ENCODE measurements at regions not wholly inside any gene's neighbourhood (a gene's known extent, or its start where the extent isn't known, plus 50 kb on each side); places are given as distances from the start of the nearest gene placed in this dataset.

DNA sequence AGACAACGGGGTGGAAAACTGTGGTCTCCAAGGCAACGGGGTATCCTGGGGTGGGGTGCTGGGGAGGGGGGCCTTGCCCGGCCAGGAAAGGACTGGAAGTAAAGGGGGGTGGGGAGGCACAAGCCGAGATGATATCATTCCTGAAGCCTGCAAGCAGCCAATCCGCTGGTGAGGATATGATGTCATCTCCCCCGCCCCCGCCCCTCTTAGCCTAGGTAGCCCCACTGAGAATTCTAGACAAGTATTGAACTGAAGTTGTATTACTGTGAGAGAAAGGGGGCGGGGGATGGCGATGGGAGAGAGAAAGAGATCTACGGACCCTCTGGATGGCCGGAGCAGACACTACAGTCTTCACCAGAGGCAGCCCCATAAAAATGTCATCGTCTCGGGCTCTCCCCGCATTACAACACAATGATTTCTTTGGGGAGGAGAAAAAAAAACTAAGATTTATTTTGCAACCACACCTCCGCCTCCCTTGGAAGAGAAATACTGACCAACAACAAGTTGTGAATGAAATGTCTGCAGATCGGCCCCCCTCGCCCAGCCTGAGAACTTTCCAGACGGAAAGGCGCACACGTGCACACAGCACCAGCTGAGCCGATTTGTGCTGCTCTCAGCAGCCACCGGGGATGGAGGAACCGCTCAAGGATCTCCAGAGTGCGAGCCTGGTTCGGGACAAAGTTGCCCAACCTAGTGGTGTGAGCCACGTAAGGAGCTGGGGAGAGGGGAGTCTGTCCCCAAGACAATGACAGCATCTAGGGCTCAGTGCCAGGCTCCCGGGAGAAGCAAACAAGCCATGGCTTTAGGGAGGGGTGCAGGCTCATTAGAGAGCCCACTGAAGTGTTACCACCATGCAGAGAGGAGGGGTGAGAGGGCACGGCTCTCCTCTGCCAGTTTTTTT, 222.1 kb downstream of the SOX9 start:
- DNase-seq (ENCODE audit: low spot score): no peak

DNA sequence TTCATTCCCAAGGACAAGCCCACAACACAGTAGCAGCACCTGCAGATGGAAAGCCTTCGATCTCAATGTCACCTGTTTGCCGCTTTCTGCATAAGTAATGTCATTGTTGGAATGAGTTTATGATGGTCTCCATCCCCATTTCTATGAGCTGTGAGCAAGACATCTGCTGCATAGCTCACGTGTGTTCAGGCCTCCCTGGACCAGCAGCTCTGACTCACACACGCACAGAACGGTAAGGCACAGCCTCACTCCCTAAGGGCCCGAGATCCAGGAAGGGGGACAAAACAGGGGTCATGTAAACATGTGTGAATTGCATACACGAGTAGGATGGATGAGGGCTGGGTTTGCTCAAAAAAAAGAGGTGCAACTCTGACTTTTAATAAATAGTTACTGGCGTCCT, 223.1 kb downstream of the SOX9 start:
- no peak for DNase-seq (ENCODE audit: low spot score)

DNA sequence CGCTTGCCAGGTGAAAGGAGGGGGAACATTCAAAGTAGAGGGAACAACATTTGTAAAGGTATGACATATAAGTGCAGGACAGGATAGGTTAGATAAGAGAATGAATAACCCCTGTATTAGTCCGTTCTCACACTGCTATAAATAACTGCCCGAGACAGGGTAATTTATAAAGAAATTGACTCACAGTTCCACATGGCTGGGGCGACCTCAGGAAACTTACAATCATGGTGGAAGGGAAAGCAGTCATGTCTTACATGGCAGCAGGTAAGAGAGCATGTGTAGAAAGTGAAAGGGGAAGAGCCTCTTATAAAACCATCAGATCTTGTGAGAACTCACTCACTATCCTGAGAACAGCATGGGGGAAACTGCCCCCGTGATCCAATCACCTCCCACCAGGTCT, 223.8 kb downstream of the SOX9 start:
- no peak for DNase-seq (ENCODE audit: low spot score)

DNA sequence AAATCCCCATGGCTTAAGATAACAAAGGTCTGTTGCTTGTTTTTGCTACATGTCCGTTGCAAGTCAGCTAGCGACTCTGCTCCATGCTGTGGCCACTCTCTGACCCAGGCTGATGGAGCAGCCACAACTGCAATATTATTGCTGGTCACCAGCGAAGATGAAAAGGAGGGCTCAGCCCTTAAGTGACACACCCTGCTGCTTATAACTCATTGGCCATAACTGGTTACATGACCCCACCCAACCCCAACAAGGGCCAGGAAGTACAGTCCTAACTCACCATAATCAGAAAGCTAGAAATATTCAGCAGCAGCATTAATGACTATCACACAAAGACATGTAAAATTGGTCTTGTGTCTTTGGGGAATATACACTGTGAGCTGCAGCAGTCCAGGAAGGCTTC, 224.3 kb downstream of the SOX9 start:
- no peak for DNase-seq (ENCODE audit: low spot score)

DNA sequence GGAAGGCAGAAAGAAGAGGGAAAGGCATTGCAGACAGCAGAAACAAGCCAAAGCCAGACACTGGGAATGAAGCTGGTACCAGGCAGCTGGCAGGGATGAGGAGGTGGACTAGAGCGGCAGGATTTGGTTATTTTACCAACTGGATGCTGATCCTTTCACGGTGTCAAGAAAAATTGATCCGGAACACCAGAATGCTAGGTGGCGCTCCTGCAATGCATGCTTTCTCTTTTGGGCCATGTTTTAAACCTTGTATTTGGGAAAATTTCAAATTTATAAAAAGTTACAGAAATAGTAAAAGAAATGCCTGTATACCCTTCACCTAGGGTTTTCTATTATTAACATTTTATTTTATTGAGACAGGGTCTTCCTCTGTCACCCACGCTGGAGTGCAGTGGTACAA, 224.7 kb downstream of the SOX9 start:
- no peak for DNase-seq (ENCODE audit: low spot score)

DNA sequence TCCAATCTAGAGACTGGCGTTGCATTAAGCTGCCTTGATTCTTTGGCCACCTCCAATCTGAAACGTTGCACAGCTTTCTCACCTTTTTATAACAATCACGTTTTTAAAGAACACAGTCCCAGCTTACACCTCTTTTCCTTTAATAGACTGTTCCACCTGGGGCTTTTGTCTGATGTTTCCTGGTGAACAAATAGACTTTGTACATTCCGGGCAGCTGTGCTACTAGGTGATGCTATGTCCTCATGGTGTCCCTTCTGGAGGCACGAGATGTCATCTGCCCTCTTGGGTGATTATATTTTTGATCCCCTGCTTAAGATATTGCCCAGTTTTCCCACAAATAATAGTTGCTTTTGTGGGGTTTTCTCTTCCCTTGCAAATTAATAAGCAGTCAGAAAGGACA, 225.5 kb downstream of the SOX9 start:
- no peak for DNase-seq (ENCODE audit: low spot score)

DNA sequence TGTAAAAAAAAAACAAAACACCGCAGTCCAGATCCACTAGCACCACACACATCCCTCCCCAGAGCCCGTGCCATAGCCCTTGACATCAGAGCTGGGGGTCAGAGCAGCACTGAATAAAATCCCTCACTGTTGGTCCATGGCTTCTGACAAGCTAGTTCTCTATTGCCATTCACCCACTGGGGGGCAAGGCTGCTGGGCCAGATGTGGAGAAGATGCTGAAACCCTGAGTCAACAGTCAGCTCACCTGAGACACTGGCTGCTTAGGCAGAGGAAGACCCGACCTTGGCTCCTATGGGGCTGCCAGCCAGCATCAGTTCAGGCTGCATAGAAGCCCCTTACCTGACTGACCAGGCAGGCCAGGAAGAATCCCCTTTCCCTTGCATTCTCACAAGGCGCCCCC, 228.2 kb downstream of the SOX9 start:
- DNase-seq (ENCODE audit: low spot score): no peak

DNA sequence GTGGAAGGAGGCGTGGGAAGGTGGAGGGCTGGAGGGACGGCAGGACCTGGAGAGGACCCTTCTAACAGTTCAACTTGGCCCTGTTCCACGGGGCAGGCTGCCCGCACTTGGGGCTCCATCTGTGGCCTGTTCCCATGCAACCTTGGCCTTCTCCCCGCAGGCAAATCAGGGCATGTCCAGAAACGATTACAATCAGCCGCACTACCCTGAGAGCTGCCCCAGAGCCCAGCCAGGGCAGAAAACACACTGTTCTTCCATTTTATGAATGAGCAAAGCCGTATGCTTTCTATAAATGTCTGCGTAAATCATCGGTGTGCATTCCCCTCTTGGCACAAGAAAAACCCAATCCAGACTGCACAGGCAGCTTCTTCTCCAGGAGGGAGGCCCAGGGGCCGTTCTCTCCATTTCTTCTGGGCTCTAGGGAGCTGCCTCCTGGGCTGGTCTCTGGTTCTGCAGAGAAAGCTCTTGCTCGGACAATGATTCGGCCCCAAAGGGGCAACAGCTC, 228.7 kb downstream of the SOX9 start:
- no peak for DNase-seq (ENCODE audit: low spot score)

DNA sequence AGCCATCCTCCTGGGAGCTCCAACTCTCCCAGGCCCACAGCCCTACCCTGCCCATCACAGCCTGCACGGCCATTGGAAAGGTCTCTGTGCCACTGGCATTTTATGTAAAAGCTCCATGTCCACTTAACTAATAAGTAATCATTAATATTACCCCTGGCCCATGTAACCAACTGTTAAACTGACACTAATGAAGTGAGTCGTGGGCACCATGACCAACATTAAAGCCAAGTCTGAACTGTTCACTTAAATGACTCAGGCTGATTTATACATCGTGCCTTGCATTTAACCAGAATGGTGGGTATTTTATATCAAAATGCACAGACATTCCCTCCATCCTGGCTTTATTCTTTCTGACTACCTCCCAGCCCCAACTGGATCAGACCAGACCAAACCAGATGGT, 229.3 kb downstream of the SOX9 start:
- no peak for DNase-seq (ENCODE audit: low spot score)

DNA sequence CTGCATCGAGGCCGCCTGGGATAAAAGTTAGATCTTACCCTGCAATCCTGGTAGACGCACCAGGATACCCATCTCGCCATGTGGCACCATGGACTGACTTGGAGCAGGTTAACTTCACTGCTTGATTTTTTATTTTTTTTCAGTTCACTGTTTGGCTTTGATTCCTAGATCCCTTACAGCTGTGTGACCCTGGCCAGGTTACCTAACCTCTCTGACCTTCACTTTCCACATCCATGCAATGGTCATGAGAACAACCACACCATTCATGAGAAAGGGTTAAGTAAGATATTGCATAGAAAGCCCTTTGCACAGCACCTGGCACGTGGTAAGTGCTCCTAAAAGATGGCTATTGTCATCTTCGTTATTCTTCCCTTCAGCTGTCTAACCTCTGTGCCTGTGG, 230.5 kb downstream of the SOX9 start:
- no peak for DNase-seq (ENCODE audit: low spot score)

DNA sequence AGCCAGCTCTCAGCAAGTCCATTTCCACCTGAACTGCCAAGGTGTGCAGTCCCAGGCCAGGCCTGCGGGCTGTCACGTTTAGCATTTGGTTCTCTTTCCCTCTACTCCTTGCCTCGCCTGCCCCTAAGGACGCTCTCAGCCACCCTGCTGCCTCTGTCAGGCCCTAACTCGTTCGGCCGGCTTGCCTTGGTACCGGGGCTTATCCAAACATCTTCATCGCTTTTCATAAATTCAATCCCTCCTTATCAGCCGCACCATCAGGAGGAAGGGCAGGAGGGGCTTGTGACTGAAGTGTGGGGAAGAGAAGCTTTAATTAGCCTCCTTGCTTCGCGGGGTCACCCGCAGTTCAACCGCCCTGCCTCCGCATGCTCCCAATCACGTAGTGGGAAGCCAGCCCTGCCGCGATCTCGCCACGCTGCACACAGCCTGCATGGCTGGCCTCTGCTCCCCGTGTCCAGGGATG, 231.1 kb downstream of the SOX9 start:
- DNase-seq (ENCODE audit: low spot score): no peak

DNA sequence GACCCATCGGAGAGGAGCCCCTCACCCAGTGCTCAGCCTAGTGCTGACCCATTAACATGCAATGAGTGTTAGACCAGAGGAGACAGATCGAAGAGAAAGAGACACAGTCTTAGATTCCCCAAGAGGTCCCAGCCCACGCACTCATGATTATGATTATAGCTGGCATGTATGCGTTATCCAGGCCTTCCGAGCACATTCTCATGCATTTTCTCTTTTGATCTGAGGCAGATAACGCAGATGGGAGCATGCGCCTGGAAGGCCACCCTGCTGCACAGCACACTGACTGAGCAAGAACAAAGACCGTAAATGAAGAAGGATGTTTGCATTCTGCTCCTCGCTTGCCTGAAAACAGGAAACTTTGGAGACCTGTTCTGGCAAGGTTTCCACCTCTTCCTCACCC, 232.7 kb downstream of the SOX9 start:
- DNase-seq (ENCODE audit: low spot score): no peak

DNA sequence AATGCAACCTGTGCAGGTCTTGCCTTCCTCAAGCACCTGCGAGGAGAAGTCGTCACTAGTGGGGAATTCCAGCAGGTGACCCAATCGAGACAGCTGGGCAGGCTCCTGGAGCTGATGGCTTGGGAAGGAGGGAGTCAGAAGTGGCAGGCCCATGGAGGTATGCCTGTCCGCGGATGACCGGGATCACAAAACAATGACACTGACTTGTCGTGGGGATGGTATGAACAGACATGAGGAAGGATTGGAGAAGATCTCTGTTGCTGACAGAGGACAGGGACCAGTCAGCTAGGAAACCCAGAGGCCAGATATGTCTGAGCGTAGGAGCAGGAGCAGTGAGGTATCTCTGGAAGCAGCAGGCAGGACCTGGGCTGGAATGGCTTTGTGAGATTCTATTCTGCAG, 233.3 kb downstream of the SOX9 start:
- DNase-seq (ENCODE audit: low spot score): no peak

DNA sequence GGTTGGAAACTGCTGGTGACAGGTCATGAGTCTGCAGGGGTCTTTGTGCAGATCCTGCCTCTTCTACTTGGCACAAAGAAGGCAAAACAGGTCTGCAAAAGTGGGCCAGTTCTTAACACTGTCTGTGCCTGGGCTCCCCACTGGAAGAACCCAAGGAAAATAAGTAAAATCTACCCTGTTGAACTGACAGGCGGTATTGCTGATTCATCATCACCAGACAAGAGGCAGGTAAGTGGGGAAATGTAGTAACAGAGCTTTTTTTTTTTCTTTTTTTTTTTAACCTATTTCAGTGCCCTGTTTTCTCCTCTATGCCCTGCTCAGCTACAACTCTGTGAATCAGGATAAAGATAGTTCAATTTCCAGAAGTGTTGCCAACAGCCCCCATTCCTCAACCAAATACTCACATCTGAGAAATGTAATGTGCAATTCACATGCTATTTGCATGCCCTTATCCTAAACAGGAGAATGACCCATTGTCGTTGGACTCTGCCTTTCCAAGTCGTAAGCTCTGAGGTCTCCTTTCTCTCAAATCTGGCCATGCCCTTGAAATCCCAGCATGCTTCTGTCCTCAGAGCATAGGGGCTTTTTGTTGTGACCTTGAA, 237.0 kb downstream of the SOX9 start:
- DNase-seq (ENCODE audit: low spot score): no peak

DNA sequence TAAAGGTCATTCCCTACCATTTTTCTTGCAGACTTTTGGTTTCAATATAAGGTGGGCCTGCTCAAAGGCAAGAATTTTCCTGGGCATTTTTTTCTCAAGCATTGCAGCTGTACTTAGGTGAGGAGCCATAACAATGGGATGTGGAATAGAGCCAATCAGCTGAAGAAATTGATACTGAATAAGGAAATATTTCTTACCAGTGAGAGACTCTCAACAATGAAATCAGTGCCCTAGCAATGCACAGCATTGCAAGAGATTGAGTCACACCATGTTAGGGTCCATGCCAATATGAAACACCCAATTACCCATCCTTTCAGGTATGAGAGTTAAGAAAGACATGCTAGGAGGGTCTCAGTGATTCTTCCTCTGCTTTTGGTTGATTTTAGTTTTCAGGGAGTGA, 237.6 kb downstream of the SOX9 start:
- DNase-seq (ENCODE audit: low spot score): no peak

DNA sequence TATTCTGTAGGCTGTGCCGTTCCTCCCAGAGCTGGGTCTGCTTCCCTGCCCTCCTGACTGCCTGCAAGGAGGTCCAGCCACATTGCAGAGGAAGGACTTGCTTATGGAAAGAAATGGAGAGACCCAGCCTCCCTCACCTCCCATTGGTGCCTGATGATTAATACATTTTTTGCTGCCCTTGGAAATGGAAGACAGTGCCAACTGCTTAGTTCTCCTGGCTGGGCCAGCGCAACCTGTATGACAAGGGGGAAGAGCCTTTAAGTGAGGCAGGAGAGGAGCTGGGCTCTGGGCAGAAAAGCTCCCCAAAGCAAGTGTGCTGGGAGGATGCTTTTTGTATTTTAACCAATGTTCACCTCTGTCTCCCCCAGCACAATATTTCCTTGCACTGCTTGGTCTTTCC, 238.5 kb downstream of the SOX9 start:
- no peak for DNase-seq (ENCODE audit: low spot score)

DNA sequence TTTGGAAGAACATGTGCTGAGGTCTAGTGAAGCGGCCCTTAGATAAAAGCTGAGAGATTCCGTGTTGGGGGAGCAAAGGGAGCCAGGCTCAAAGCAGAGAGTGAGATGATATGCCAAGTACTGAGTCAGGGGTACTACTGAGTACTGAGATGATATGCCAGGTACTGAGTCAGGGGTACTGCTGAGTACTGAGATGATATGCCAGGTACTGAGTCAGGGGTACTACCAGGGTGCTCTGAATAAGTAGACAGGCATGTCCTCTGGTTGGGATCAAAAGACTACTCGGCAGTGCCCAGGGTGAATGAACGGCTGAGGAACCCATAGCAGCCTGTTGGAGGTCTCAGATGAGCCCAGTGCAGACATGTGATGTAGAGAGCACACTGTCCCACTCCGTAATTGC, 239.0 kb downstream of the SOX9 start:
- no peak for DNase-seq (ENCODE audit: low spot score)

DNA sequence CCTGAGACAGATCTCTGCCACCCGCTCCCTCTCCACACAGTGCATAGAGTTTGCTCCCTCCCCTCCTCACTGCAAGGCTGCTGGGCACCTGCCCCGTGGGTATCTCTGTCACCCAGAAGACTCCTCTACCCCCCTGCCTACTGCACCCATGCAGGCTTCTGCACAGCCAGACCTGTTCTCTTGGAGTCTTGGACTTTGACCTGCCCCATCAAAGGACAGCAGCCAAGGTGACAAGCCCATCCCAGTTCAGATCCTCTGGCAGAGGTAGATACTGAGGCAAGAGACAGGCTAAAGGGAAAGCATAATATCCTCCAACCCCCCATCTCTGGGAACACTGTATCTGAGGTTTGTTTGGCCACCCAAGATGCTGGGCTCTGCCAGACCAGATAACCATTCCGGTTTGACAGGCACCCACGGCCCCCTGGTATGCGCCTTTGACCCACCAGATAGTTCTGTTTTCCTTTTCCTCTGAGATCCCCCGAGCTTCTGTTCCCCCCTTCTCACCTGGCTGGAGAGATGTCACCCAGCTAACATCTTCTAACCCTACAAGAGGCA, 239.6 kb downstream of the SOX9 start:
- DNase-seq (ENCODE audit: low spot score): no peak

DNA sequence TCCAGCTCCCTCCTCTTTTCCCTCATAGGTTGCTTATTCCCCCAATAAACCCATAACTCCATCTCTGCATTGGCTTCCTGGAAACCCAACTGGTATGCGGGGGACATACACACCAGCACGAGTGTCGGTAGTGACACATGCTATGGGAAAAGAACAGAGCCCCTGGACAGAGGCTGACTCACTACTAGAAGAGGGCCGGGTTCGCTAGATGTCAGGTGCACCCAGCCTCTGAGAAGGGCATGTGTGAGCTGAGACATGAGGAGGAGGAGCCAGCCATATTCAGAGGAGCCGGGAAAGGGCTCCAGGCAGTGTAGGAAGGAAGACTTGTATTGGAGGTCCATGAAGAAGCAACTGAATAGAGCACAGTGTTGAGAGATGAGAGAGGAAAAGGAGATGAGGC, 241.1 kb downstream of the SOX9 start:
- DNase-seq (ENCODE audit: low spot score): no peak

DNA sequence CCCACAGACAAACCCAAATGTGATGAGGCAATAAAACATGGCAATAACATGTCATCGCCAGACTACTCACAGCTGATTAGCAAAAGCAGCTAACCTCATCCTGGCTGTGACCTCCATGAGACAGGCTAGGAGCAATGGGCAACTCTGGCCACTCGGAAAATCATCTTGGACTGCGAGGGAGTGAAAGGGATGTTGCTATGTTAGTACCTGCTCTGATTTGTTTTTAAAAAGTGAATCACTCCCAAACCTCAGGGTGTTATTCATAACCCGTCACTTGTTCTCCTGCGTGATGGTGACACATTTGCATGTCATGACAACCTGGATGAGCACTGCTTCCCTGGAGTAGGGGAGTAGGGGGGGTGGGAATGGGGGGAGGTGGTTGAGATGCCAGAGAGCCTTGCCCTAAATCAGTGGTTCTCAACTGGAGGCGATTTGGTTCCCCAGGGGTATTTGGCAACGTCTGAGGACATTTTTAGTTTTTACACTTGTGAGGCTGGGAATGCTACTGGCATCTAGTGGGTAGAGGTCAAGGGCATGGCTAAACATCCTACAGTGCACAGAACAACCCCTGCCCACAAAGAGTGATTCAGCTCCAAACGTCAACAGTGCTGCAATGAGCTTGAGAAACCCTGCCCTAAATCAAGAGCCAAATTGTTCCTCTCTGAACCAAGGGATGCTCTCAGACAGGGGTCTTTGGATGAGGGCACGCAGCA, 241.7 kb downstream of the SOX9 start:
- DNase-seq (ENCODE audit: low spot score): no peak

DNA sequence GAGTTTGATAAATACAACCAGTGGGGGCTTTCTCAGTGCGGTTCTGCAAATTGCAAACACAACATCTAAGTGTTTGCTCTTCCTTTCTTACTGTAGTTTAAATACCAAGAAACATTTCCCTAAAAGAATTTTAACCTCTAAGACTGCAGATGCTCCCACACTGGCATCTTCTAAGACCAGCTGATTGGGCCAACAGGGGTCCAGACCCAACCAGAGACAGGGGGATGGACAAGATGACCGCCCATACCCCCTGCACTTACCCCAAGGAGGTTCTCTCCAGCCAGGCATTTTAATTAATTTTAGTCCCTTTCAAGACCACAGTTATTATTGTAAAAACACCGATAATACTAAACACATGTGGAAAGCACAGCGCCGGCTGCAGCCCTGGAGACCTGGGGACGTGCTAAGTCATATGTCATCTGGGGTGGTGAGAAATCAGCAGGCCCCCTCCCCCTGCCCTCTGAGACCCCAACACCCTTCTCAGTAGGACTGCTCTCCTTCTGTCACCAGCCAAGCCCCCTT, 242.3 kb downstream of the SOX9 start:
- no peak for DNase-seq (ENCODE audit: low spot score)

DNA sequence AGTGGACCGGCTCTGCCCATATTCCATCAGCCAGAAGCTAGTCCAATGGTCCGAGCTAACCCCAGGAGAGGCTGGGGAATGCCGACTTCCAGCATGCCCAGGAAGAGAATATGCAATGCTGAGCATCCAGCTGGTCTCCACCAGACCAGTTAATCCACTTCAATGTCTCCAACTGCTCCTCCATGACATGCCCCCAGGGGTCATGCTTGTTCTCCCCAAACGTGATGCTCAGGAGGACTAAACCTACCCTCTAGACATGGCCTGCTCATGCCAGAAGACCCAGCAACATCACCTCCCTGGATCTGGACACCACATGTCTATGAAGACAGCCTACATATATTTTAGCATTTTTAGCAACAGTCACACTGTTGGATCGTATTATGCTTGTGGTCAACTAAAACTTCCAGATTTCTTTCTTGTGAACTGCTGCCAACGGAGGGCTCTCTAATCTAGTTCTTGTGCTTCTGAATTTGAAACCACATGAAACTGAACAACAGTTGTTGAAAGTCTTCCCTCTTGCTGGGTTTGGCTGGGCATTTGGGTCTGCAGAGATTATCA, 245.1 kb downstream of the SOX9 start:
- DNase-seq (ENCODE audit: low spot score): no peak

Measured in COLO829 (cell line).